ENCODE measurements at regions not wholly inside any gene's neighbourhood (a gene's known extent, or its start where the extent isn't known, plus 50 kb on each side); places are given as distances from the start of the nearest gene placed in this dataset.

DNA sequence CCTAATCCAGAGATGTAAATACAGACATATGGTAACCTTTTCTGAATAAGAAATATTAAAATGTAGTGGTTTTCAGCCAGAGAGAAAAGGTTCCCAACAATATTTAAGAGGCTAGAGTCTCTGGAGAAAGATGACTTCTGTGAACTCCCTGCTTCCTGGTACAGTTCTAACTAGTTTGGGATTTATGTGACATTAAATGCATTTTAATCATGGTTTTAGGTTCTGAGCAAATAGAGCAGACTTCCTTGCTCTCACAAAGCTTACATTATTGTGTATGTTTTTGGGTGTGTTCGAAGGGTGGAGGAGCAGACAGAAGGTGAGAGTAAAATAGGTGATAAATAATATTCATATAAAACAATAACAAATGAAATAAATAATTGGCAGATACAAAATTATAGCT is 250.1 kb upstream of the LUZP2 start:
- TF ChIP-seq, protein P1, sequence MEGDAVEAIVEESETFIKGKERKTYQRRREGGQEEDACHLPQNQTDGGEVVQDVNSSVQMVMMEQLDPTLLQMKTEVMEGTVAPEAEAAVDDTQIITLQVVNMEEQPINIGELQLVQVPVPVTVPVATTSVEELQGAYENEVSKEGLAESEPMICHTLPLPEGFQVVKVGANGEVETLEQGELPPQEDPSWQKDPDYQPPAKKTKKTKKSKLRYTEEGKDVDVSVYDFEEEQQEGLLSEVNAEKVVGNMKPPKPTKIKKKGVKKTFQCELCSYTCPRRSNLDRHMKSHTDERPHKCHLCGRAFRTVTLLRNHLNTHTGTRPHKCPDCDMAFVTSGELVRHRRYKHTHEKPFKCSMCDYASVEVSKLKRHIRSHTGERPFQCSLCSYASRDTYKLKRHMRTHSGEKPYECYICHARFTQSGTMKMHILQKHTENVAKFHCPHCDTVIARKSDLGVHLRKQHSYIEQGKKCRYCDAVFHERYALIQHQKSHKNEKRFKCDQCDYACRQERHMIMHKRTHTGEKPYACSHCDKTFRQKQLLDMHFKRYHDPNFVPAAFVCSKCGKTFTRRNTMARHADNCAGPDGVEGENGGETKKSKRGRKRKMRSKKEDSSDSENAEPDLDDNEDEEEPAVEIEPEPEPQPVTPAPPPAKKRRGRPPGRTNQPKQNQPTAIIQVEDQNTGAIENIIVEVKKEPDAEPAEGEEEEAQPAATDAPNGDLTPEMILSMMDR (IDR thresholded peaks at IDR 0.05): no peak
- no peak for TF ChIP-seq POLR2A (IDR thresholded peaks at IDR 0.05)
- Histone ChIP-seq H3K9me3 (peaks cover 0 to 3% (median 0%) of the 10 kb centered on the region in 12 donors), H3K27me3 (no peaks in the 10 kb centered on the region), H3K4me3 (no peak overlapping the region), H3K27ac (no peak overlapping the region), H3K36me3 (no peaks in the 10 kb centered on the region), H3K4me1 (no peaks in the 10 kb centered on the region)
- 57 to 82% (median 73%) methylated on average over 1 of the region's 1 CpG for WGBS, 4 donors
- intact Hi-C loops (cut with DNase I): no loop called here
- ATAC-seq: no peak
- DNase-seq: no peak

DNA sequence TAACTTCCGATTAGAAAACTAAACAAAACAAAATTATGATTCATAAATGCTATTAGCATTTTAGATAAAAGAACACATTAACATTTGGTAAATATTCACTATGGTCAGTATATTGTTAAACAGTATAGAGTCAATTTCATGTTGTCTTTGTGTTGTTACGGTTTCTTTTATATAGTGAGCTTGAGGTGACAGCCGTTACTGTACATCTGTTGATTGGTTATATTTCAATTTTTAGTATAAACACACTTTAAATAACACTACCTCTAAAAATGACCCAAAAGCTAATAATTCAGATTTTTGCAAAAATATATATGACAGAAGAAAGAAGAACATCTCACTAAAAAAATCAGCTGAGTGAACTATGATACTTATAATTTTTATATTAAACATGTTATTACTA is 249.0 kb upstream of the LUZP2 start:
- no peak overlapping the region for H3K27ac ChIP-seq
- no peak overlapping the region for H3K4me3 ChIP-seq
- H3K9me3 ChIP-seq: peaks cover 0 to 3% (median 0%) of the 10 kb centered on the region in 12 donors
- no peaks in the 10 kb centered on the region for H3K36me3 ChIP-seq
- no peaks in the 10 kb centered on the region for H3K27me3 ChIP-seq
- H3K4me1 ChIP-seq: no peaks in the 10 kb centered on the region
- ATAC-seq: no peak
- no peak for DNase-seq
- TF ChIP-seq POLR2A (IDR thresholded peaks at IDR 0.05): no peak
- TF ChIP-seq, protein P1 (IDR thresholded peaks at IDR 0.05): no peak
- intact Hi-C loops (cut with DNase I): no loop called here
- WGBS, 4 donors: 84 to 88% (median 86%) methylated on average over 3 of the region's 3 CpGs

DNA sequence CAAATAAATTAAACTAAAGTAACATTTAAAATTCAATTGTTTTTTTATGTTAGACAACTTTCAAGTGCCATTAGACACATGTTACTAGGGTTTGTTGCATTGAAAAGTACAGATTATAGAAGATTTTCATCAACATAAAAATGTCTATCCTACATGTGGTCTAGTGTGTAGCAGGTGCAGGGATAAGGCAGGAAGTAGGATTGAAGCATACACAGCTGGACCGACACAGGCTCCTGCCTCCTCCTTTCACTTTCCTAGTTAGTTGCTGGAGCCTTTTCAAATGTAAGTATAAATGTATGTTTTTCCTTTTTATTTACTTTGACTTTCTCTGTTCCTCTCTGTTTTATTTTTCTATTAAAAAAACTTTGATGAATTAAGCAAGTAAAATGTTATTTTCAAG is 246.9 kb upstream of the LUZP2 start:
- H3K27ac ChIP-seq: no peak overlapping the region
- intact Hi-C loops (cut with DNase I): no loop called here
- no peaks in the 10 kb centered on the region for H3K27me3 ChIP-seq

DNA sequence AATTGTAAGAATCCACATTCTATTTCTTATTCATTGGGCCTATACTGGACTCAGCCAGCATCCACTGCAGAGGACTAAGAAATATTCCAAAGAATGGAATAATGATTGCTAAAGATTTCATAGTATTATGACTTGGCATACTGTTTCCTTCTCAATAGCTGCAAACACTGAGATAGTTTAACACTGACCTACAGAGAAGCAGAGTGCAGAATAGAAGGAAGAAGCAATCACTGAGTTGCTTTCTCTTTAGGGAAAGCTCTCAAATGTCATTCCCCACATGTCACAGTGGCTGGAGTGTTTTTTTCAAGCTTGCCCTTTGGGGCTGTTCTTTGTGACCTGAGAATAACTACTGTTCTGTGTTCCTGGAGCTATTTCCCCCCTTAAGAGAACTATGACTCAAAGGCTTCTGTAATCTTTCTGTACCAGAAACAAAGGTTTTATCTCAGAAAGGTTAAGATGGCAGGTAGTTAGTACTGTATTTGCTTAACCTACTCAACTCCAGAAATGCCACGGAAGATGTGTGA is 243.6 kb upstream of the LUZP2 start:
- ATAC-seq (no peak), DNase-seq (no peak)
- no peaks in the 10 kb centered on the region for H3K27me3 ChIP-seq
- no peak for TF ChIP-seq POLR2A (IDR thresholded peaks at IDR 0.05)
- TF ChIP-seq, protein P1 (IDR thresholded peaks at IDR 0.05): no peak
- no peaks in the 10 kb centered on the region for H3K4me1 ChIP-seq
- intact Hi-C loops (cut with DNase I): no loop called here
- no peak overlapping the region for H3K27ac ChIP-seq
- WGBS, 4 donors: 54 to 65% (median 62%) methylated on average over 1 of the region's 1 CpG
- H3K4me3 ChIP-seq: no peak overlapping the region
- no peaks in the 10 kb centered on the region for H3K36me3 ChIP-seq
- H3K9me3 ChIP-seq: no peaks in the 10 kb centered on the region

More for the DNA sequence above, 246.9 kb upstream of the LUZP2 start:
- 74 to 79% (median 75%) methylated on average over 1 of the region's 1 CpG for WGBS, 4 donors
- ATAC-seq (no peak), DNase-seq (no peak)
- Histone ChIP-seq H3K4me3 (no peak overlapping the region), H3K4me1 (no peaks in the 10 kb centered on the region), H3K9me3 (no peaks in the 10 kb centered on the region), H3K36me3 (no peaks in the 10 kb centered on the region)
- no peak for TF ChIP-seq POLR2A (IDR thresholded peaks at IDR 0.05)
- TF ChIP-seq, protein P1 (IDR thresholded peaks at IDR 0.05): no peak
